IPS-NIHi11 (cell line): ENCODE measurements at regions not wholly inside any gene's neighbourhood (a gene's known extent, or its start where the extent isn't known, plus 50 kb on each side); places are given as distances from the start of the nearest gene placed in this dataset.
"Not testable (repeated sequence)": the region's sequence is repeated elsewhere in the genome, so short reads cannot be mapped to it uniquely, and the experiment has no call there.

ENCODE experiments used
- DNase-seq: peaks from one replicate; pipeline ENCODE4 v3.0.0; 2012; ENCODE audit warnings: mixed read lengths, low spot score

DNA sequence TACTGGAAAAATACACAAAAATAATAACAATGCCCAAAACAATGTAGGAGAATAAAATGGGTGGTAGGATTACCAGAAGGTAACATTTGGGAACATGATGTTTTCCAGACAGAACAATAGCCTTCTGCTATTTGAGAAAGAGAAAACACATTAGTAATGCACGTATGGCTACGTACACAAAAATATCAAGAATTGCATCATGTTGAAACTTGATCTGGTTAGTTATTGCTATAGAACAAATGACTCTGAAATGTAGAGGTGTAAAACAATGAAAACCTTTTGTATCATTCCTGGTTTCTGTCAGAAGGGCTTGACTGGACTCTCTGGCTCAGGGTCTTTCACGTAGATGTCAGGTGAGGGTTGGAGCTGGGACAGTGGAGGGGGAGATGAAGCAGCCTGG is 1040.0 kb downstream of the FAT4 start:
- no peak for DNase-seq

DNA sequence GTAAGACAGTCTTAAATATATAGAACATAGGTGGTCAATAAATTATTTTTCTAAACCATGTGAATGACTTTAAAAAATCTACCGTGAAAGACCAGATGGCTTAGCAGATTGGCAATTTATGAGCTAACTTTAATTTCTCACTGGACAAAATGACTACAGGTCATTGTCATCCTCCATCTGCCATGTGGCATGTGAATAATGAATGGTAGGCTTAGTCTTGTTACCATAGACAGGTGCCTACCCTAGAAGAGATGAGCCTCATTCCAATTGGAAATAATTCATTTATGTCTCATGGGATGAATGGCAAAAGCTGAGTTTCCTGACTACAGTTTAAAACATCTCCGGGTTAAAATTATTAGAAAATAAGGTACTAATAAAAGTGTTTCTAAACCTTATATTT is 1043.3 kb downstream of the FAT4 start:
- DNase-seq = no peak

DNA sequence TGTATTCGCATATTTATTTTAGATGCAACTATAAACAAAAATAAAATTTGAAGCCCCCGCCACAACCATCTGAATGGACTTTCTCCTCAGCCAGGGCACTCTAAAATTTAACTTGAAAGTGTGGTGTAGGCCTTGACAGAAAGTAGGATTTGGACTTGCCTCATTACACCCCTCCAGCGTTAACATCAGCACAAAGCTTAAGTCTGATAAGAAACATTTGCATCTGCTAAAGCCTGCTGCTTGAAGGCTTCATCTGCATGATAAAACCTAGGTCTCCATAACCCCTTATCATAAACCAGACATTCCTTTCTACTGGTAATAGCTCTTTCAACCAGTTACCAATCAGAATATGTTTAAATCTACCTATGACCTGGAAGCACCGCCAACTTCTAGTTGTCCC is 1046.5 kb downstream of the FAT4 start:
- DNase-seq = no peak

DNA sequence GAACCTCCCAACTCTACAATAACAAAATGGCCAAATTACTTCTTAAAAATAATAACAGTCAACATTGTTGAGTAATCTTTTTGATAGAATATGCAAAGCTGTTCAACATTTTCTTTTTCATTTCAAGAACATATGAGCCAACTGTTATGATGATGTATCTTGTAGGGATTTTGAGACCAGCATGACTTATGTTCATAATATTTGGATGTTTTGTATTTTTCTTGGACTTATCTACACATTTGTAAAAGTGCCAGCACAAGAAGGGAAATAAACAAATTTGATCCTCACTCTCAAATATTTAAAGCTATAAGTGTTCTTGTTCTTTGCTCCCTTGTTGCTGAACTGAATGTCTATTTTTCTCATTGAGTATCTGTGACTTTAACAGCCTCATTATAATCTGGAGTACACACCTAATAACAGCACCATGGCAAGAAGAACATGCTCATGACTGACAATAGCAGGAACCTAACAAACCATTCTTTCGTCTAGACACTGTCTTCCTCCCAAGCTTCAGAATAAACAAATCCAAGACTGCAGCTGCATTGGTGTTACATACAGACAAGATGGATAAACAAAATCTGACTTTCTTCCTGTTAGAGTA is 1049.7 kb downstream of the FAT4 start:
- no peak for DNase-seq

GRCh38 chr4:126369076-126369475 is 1054.3 kb downstream of the FAT4 start:
- DNase-seq = no peak

DNA sequence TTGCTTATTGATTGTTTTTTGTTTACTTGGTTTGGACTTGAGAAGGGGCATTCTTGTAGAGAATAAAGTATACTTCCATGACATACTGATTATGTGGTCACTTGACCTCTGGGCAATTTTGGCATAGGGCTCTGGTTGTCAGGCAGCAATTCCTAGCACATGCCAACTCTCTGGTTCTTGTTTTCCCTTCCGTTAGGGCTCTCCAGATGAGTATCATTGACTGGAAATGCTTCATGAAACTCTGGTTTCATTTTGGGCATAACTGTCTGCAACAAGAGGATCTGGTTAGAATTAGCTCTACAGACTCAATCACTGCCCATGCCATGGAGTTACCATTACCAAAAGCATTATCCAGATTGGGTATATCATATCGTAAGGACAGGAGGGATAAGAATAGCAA is 1057.9 kb downstream of the FAT4 start:
- no peak for DNase-seq

GRCh38 chr4:126375462-126376054 is 1060.8 kb downstream of the FAT4 start:
- no peak for DNase-seq

DNA sequence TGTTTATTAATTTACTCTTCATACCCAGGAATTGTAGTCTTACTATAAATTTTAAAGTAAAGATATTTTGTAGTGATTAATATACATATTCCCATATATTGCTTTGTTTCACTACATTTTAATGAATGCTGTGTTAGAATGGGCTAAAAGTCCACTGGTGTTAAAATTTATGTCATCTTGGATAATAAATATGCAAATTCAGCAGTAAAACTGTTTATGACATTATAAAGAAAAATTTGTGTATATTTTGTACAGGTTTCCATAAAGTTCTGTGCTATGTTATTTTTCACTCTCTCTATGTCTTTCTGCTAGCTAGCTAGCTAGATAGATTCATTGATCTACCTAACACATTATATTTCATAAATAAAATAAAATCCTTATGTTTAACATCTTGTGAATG is 1071.2 kb downstream of the FAT4 start:
- no peak for DNase-seq

GRCh38 chr4:126386512-126386911 is 1071.8 kb downstream of the FAT4 start:
- no peak for DNase-seq

GRCh38 chr4:126395664-126396063 is 1080.9 kb downstream of the FAT4 start:
- no peak for DNase-seq

- DNase-seq = no peak
Observed at GRCh38 chr4:126396121-126396520, 1081.4 kb downstream of the FAT4 start.

GRCh38 chr4:126396703-126397102 is 1081.9 kb downstream of the FAT4 start:
- DNase-seq = no peak

DNA sequence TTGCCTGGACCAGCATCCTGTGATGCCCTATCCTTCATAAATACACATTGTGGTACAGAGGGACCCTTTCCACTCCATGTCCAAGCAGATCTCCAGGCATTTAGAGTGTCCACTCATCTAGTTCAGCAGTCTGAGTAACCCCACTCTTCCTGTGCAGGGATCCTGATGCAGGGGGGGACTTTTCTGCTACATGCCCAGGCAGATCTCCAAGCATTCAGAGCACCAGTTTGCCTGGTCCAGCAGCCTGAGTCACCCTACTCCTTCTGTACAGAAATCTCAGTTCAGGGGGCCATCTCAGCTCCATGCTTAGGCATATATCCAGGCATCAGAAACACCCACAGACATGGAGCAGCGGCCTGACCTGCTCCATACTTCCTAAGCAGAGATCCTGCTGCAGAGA is 1089.8 kb downstream of the FAT4 start:
- DNase-seq = no peak

DNA sequence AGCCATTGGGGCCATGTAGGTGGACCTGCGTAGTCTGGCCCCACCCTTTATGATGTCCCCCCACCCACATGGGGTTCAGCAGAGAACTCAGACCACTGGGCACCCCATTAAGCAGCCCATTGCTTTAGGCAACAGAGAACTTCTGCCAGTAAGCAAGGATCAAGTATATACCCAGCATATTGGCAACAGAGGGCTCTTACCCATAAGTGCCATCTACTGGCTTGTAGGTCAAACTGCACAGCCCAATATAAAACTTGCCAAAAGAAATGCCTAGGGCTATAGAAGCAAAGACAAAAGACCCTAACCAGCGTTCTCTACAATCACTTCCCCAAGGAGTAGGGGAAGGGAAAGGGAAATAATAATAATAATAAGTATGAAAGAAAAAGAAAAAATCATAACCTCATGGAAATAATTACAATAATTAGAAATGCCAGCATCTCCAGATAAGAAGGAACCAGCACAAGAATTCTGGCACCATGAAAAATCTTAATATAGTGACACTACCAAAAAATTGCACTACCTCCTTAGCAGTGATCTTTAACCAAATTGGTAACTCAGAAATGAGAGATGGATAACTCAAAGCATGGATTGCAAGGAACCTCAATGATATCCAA is 1090.7 kb downstream of the FAT4 start:
- peak; percentile 20 for DNase-seq

DNA sequence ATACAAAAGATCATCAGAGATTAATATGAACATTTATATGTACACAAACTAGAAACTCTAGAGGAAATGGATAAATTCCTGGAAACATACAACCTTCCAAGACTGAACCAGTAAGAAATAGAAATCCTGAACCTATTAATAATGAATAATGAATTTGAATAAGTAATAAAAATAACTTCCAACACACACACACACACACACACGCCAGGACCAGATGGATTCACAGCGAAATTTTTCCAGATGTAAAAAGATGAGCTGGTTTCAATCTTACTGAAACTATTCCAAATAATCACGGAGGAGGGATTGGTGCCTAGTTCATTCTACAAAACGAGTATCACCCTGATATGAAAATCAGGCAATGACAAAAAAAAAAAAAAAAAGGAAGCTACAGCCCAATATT is 1095.0 kb downstream of the FAT4 start:
- DNase-seq = no peak

GRCh38 chr4:126411047-126411446 is 1096.3 kb downstream of the FAT4 start:
- DNase-seq = no peak

- not testable (repeated sequence) for DNase-seq
Observed at GRCh38 chr4:126412310-126412709, 1097.6 kb downstream of the FAT4 start.

DNA sequence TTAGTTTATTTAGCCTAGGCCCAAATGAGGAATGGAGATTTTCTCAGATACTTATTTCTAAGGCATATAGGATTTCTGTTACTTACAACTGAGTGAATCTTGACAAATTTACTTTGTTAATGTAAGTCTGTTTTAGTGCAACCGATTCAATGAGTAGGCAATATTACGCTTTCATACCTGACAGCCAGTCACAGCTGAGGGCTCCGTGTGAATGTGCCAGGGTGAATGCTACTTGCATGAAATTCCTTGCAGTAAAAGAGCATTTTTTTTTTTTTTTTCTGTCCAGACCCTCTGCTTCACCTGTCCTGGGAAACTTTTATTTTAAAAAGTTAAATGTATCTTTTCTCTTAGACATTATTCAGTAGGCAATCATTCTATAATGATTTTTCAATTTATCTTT is 1100.0 kb downstream of the FAT4 start:
- no peak for DNase-seq

DNA sequence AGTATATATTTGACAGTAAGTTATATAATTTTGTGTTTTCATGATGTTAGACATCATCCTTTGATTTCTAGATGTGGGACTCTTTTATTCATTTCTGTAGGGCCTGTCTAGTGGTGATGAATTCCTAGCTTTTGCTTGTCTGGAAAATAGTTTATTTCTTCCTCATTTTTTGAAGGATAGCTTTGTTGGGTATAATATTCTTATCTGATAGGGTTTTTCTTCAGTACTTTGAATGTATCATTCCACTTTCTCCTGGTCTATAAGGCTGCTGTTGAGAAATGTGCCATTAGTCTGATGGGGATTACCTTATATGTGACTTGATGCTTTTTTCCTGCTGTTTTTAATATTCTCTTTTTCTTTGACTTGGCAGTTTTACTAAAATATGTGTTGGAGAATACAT is 1104.5 kb downstream of the FAT4 start:
- no peak for DNase-seq

DNA sequence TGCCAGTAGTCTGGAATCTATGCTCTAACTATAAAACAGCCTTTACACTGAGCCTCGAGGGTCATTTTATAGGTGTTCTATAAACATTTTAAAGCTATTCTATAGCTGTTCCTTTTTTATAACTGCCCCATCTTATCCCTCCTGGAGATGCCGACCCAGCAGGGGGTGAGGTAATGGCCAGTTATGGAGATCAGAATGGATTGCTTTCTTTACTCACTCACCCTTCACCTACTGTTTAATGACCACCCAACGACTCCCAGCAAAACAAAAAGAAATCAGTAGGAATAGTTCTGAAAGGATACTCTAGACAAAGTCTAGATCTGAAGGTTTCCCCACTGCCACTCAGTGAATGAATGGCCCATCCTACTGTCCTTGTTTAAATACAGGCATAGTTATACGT is 1113.1 kb downstream of the FAT4 start:
- DNase-seq = no peak

GRCh38 chr4:126431049-126431448 is 1116.3 kb downstream of the FAT4 start:
- no peak for DNase-seq

GRCh38 chr4:126435491-126435890 is 1120.7 kb downstream of the FAT4 start:
- no peak for DNase-seq

DNA sequence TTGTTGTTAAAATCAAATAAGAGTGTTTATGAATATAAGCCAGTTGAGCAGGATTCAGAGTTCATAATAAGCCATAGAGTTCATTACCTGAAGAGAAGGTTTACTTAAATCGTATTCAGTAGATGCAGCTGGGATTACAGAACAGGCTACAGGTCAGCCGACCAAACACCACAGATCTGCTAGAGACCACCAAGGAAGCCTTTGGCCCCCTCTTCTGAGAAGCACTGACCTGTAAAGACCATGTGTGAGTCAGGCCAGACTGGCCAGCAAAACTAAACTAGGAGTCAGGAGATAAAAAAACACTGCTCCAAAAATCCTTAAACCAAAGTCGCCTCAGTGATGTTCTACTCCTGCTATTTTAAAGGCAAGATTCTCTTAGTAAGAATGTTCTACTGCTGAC is 1125.5 kb downstream of the FAT4 start:
- DNase-seq = no peak
